Urothelium cell line (cell line): ENCODE measurements at regions not wholly inside any gene's neighbourhood (a gene's known extent, or its start where the extent isn't known, plus 50 kb on each side); places are given as distances from the start of the nearest gene placed in this dataset.

Experiments
- DNase-seq: peaks from one replicate; pipeline ENCODE4 v3.0.0; 2011; ENCODE audit warnings: low spot score, mixed read lengths
- FAIRE-seq: peaks from 2 replicates; lab custom pipeline; 2011; peaks lifted over from hg19 to GRCh38; lab: Jason Lieb, UNC

DNA sequence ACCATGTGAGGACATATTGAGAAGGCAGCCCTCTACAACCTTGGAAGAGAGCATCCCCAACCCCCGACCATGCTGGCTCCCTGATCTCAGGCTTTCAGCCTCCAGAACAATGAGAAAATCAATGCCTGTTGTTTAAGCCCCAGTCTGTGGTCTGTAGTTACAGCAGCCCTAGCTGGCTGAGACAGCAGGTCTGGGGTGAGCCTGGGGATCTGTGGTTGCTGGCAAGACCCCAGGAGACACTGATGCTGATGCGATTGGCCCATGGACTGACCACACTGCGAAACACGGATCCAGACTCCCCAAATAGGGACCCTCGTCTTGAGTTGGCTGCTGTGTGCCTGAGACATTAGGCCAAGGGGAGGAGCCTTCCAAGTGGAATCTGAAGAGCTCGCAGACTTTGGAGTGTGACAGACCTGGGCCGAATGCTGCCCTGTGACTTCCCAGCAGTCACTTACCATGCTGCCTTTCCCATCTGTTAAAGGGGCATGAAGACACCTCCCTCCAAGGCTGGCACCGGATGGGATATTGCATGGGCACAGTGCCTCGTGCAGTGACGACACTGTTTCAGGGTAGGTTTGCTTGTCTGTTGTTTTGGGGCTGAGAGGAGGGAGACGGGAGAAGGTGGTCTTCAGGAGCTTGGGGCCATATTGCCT, 147.8 kb upstream of the RPL38 start:
- FAIRE-seq (peak; percentile 30), DNase-seq (no peak)

DNA sequence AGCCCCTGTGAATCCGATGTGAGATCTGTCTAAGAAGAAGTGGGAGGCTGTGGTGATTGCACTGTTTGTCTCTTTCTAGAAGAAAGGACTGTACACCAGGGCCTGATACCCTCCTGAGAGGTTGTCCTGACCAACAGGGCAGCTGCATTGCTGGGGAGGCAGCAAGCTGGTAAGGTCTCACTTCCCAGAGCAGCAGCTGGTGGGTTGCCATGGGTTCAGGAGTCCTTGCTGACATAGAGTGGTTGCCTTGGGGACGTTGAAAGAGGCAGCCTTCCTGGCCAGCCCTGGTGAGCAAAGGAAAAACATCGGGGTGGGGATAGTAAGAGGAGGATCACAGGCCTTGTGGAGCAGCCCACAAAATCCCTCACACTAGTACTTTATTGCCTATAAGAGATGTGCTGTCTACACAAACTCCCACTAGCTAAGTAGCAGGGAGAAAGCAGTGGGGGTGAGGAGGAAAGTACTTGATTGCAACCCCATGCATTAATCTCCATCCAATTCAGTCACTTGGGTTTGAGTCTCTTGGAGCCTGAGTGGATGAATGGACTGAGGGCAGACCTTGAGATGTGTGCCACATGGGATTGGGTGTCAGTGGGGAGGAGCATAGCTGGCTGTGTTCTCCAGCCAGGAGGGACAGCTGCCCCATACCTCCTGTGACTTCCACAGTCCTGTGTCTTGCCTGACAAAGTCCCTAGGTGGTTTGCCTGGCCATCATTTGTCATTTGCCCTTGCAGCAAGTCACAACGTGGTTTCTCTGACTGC, 143.8 kb upstream of the RPL38 start:
- peak; percentile 66 for FAIRE-seq
- no peak for DNase-seq

DNA sequence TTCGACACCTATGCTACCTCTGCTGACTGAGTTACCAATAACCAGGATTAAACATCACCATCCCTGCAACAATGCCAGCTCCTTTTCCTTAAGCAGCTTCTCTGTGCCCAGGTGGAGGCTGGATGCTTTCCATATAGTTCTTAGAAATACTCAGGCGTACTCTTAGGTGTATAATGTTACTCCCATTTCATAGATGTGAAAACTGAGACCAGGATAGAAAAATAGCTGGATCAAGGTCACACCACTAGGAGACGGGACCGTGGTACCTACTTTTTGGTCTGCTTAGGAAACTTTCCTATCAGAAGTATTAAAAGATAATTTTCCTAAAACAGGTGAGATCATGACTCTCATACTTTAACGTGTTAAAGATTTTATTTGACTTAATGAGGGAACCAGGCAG, 141.7 kb upstream of the RPL38 start:
- peak; percentile 13 for FAIRE-seq
- DNase-seq, result no peak

DNA sequence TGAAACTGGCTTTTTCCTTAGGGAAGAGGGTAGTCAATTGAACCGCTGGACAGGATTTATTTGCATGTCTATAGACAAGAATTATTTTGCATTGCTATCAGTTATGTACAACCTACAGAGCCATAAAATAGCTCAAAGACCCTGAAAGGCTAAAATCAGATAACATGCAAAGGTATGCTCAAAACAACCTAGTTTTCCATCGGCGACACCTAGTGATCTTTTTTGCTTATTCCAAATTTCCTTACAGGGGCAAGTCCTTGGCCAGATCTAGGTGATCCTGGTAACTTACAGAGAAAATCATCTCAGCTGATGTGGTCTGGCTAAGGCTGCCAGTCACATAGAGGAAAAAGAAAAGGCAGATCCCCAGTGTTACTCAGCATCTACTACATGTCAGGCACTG, 141.2 kb upstream of the RPL38 start:
- FAIRE-seq (no peak), DNase-seq (no peak)

DNA sequence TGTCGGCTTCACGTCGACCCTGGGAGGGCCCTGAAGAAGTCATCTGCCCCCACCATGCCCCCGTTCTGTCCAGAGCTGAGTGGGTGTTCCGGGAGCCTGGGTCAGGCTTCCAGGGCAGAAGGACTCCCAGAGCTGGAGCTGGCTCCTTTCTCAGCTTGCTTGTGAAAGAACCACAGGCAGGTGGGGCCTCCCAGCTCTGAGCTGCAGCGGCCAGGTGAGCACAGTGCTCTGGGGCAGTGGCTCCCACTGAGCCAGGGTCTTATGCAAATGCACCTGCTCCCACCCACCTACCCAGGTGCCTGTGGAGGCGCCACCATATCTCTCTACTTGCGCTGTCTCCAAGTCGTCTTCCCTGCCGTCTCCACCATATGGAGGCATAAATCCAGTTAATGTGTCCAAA, 140.0 kb upstream of the RPL38 start:
- no peak for DNase-seq
- FAIRE-seq, result no peak

DNA sequence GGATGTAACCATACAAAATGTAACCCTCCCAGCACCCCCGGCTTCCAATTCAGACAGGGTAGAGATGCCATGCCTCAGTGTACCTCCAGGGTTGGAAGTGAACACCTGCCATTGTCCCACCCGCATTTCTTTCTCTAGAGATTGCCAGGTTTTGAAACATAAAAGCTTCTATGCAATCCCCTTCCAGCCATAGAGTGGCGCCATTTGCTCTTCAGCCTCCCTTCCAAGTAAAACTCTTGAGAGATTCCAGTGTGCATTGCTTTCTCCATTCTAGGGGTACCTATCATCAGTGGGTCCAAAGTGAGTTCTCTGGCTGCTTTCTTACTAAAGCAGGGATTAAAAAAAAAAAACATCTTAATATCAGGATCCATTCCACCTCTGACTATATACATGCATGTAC, 133.1 kb upstream of the RPL38 start:
- no peak for DNase-seq
- no peak for FAIRE-seq

DNA sequence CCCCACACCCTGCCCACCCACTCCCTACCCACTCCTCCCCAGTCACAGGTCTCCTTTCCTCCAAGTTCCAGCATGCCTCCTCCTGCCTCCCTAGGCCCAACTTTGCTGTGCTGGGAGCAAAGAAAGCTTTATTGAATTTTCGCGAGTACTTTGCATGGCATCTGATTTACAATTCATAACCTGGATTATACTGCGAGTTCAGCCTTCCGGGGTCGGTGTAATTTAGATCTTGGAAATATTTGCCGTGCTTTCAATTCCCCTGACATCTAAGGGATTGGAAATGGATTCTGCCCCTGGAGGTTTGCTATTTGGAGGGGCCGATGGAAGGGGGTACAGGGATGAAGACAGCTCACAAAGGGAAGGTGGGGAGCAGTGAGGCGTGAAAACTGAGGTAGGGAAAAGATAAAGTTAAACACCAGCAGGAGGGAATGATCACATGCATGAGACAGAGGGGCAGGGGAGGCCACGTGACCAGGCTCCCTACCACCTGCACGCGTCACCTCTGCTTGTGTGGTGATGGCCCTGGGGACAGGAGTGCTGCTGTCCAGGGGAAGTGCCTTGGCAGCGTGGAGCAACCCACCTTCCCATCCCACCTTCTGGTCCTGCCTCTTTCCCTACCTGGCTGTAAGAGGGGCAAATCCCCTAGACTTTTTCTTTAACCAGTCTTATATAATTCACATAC, 132.3 kb upstream of the RPL38 start:
- DNase-seq (no peak), FAIRE-seq (peak; percentile 27)

DNA sequence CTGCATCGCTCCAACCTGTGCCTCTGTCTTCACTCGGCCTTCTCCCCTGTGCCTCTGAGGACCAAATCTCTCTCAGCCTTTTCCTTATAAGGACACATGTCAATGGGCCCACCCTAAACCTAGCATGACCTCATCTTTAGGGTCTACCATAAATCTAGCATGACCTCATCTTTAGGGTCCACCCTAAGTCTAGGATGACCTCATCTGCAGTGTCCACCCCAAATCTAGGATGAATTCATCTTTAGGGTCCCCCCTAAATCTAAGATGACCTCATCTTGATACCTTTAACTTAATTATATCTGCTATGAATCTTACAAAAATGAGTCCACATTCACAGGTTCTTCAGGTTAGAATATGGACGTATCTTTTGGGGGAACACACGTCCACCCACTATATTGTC, 131.1 kb upstream of the RPL38 start:
- FAIRE-seq (no peak), DNase-seq (no peak)

DNA sequence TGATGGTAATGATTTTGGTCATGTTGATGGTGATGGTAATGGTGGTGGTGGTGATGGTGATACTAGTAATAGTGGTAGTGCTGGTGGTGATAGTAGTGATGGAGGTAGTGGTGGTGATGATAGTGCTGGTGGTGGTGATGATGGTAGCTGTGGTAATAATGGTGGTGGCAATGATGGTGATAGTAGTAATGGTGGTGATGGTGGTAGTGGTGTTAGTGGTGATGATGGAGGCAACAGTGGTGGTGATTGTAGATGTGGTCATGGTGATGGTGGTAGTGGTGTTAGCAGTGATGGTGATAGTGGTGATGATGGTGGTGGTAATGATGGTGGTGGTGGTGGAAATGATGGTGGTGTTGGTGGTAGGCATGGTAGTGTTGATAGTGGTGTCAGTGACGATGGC, 127.0 kb upstream of the RPL38 start:
- DNase-seq (no peak), FAIRE-seq (peak; percentile 99)

DNA sequence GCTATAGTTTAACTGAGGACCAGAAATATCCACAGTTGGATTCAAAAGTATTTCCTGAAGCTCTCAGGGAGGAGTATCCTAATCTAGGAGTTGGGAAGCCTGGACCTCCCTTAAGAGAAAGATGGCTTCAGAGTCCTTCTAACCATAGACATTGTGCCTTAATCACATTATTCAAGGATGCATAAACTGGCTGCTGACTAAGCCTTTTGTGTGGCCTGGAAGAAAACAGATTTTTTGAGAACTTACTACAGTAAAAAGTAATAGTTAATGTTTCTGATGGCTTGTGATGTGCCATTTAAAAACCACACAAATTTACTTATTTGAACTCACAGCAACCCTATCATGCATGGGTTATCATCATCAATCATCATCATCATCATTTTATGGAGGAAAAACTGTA, 126.2 kb upstream of the RPL38 start:
- DNase-seq (no peak), FAIRE-seq (no peak)

DNA sequence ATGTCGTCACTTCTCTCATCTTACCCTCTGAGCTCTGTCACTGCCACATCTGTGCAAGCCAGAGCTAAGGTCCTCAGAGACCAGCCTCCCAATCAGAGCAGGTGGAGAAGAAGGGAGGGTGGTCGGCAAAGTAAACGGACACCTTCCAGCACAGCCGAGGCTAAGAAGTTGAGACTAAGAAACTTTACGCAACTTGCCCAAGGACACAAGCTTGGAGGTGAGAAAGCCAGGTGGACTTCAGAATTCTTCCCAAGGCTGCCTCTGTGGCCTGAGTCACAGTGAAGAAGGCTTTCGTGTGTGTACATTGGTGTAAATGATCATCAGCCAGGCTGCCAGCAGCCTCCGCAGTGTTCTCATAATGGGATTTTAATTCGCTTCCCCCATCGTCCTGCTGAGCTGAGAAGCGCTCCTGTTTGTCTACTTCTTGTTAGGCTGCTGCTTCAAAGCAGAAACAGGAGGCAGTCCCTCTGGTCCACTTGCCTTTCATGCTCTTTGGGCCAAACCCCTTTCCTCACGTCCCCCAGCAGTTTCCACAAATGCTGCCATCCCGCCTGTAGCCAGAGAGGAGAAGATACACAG, 125.0 kb upstream of the RPL38 start:
- DNase-seq (no peak), FAIRE-seq (no peak)

DNA sequence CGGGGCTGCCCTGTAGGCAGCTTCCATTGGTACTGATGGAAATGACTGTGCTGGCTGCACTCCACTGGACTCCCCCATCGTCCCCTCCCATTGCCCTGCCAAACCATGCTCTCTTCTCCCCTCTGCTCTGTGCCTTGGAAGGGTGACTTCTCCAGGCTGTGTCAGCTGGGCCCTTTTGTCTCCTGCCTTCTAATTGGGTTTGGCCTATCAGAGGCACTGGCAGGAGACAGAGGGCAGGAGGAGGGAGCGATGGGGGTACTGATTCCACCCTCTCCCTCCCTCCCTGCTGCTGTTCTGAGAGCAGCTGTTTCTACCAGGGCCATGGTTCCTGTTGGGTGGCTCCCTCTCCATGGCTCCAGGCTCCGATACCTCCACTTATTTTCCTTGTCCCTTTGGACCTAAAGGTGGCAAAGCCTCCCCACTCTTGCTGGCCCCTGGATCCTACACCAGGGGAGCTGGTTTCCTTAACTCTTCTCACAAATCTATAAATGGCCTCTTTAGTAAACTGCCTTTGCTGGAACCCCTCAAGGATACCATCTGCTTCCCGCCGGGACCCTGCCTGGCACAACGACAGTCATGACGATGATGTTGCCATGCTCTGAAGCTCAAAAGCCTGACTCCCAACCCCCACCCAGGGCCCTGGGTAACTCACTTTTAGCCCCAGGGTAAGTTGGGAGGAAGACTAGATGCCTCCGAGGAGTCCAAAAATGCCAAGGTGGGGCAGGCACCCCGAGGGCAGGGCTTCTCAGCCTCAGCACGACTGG, 123.8 kb upstream of the RPL38 start:
- FAIRE-seq, result no peak
- DNase-seq, result no peak

DNA sequence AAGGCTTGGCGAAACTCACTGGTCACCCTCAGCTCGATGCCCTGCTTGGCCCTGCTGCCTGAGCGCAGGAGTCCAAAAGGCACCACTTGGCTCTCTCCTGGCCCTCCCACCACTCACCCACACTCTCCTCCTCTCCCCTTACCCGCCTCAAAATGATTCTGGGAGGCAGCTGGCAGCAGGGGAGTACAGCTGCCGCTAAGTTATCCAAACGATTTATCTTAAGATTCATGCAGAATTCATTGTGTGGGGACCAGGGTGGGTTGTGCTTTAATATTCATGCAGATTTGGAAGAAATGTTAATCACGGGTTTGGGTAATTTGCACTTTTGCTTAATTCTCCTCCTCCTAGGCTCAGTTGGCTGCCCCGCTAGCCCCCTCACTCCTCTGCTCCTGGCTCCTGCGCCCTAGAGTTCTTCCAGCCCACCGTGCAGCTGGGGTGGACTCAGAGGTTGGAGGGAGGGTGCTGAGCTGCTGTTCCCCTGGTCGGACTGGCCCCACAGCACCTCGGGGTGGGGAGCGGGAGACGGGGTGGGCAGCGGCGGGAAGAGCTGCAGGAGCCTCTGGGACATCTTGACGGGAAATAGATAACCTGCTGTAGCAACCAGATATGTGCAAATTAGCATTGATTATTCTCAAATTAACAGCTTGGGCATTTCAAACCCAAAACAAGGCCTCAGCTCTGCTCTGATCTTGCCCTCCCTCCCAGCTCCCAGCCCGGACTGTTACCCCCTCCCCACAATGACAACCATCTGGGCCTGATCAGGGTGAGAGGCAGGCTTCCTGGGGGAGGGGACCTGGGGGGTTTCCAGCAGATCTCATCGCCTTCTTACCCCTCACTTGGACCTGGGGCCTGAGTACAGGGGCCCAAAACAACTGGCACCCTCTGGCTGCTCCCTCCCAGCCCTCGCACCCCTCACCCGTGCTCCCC, 122.6 kb upstream of the RPL38 start:
- DNase-seq (no peak), FAIRE-seq (no peak)

DNA sequence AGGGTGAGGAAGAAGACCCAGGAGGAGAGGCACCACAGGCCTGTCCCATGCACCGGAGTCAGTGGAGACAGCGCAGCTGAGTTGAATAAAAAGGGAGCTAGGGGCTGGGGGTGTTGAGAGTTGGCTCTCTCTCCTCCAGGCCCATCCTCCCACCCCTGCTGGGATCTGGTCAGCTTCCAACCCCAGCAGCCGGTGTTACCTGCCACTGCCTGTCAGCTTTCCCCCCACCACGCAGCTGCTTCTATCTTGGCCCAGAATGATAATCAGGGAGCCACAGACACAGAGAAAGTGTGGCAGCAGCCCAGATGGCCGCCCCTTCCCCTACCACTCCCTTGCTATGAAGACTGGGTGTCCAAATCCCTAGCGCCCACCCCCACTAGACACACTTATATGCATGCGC, 120.6 kb upstream of the RPL38 start:
- DNase-seq, result no peak
- no peak for FAIRE-seq

DNA sequence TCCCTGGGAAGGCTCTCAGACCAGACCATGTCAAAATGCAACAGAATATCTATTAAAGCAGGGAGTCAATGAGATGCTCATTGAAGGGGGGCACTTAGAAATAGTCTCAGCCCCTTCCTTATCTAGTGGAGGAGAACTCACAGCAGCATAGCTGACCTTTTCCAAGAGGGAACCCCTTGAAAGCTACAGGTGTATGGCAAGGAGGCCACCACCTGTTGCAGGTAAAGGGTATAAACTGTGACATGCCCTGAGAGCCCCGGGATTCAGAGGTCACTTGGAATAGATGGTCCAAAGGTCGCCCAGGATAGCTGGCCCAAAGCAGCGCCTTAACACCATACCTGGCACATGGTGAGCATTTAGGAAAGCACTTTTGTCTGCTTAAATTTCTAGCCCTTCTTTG, 120.2 kb upstream of the RPL38 start:
- FAIRE-seq, result no peak
- DNase-seq, result no peak

DNA sequence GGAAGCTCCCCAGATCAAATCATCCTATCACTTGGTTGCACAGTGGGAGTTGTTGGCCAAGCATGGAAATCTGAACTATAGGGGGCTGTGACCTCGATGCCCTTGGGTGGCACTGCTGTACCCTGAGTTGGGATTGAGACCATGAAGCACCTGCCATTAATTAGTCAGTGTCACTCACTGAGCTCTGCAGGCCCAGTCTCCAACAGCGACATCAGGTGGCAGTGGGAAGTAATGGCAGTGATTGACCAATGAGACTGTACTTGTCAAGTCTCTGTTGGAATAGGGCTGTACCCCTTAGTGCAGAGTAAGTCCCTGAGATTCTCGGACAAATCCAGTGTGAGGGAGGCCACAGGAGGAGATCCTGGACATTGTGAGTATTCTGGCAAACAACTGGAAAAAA, 118.0 kb upstream of the RPL38 start:
- FAIRE-seq (peak; percentile 30), DNase-seq (no peak)

DNA sequence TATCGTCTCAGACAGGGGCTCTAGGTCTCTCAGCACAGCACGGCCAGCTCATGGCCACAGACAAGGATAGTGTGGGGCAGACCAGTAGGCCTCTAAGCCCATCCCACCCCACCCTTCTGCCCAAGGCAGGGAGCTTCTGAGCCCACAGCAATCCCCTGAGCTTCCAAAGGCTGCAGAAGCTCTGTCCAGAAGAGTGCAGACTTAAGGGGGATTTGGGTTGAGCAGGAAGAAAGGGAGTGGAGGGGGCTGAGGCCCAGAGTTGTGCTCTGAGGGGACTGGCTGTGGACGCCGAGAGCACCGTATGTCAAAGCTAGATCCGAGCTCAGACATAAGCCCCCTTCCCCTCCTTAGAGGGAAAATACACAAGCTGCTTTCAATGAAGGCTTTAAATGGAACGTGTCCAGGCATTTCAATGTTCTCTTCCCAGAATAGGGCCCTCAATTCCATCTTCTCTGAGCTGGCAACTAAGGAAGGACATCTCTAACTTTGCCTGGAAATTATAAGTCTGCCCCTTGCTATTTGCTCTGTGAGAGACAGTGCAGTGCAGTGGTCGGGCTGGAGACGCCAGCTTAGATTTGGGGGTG, 116.4 kb upstream of the RPL38 start:
- FAIRE-seq, result no peak
- DNase-seq, result no peak

DNA sequence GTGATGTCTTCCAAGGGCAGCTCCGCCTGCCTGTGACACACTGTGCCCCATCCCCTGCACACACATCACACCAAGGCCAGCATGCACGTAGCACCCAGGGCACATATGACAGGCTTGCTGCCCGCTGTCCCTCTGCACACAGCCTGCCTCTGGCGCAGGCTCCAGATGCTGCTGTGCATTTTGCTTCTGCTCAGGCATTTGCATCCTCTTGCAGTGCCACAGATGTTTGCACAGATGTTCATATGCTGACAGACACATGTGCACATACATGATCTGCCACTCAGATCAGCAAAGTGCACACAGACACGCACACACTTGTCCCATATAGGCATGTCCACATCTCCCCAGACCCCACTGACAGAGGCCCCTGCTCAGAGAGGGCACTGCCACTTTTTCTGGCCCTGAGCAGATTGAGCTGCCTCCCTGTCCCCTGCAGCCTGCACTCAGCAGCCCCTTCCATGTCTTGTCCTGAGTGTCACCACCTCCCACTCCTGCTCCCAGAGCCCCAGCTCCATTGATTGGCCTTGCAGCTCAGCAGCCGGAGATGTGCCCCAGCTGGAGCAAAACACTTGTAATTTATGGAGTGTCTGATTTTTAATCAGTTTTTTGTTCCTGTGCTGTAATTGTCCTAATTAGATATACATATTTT, 115.1 kb upstream of the RPL38 start:
- FAIRE-seq (peak; percentile 90), DNase-seq (no peak)

DNA sequence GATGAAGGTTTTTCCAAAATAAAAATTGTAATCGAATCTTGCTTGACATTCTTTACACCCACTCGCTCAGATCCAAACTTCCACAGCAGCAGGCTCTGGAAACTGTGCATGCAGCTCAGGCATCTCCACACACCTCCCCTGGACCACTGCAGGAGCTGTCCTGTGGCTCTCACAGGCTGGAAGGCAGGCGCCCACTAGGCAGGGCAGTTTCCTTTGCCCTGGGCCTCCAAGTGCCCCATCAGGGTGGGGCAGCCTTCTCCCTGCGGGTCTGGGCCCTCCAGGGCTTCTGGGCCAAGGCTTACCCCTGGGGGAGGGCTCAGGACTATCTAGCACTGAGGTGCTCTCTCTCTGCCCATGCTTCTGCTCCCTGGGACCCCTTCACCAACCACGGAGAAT, 114.5 kb upstream of the RPL38 start:
- DNase-seq (no peak), FAIRE-seq (no peak)
